ENCODE measurements at regions not wholly inside any gene's neighbourhood (a gene's known extent, or its start where the extent isn't known, plus 50 kb on each side); places are given as distances from the start of the nearest gene placed in this dataset.

GRCh38 chrX:131910586-131910985 is 112.5 kb upstream of the STK26 start:
- no peak for DNase-seq

- no peak for DNase-seq
Measured at GRCh38 chrX:131915488-131915887, 107.6 kb upstream of the STK26 start.

- DNase-seq = no peak
Measured at GRCh38 chrX:131917588-131917987, 105.5 kb upstream of the STK26 start.

GRCh38 chrX:131918839-131919238 is 104.3 kb upstream of the STK26 start:
- DNase-seq = no peak

- DNase-seq = no peak
Measured at GRCh38 chrX:131923614-131924250, 99.4 kb upstream of the STK26 start.

- DNase-seq = no peak
Measured at GRCh38 chrX:131938749-131939148, 84.4 kb upstream of the STK26 start.

- DNase-seq = no peak
Measured at GRCh38 chrX:131942034-131942433, 81.1 kb upstream of the STK26 start.

- DNase-seq = no peak
Measured at GRCh38 chrX:131944936-131945902, 77.9 kb upstream of the STK26 start.

- DNase-seq = no peak
Measured at GRCh38 chrX:131951166-131951565, 71.9 kb upstream of the STK26 start.

GRCh38 chrX:131955099-131955777 is 67.9 kb upstream of the STK26 start:
- DNase-seq = no peak

- DNase-seq = no peak
Measured at GRCh38 chrX:131958724-131959123, 64.4 kb upstream of the STK26 start.

- no peak for DNase-seq
Measured at GRCh38 chrX:131970347-131970746, 52.8 kb upstream of the STK26 start.
